H9 (cell line): ENCODE measurements at regions not wholly inside any gene's neighbourhood (a gene's known extent, or its start where the extent isn't known, plus 50 kb on each side); places are given as distances from the start of the nearest gene placed in this dataset.

Experiments
- DNase-seq: peaks from one replicate; pipeline ENCODE4 v3.0.0-alpha.2; 2017
- H2AFZ ChIP-seq: one replicate; pipeline ENCODE4 v1.6.1; 2013; ENCODE audit warnings: mild to moderate bottlenecking, low read length, control low read depth, moderate library complexity
- H2AK5ac ChIP-seq: 2 replicates; pipeline ENCODE4 v1.6.1; 2013; ENCODE audit warnings: low read length, control low read depth, mixed read lengths; ENCODE audit not compliant: insufficient read length
- H2BK120ac ChIP-seq: one replicate; pipeline ENCODE4 v1.6.1; 2013; ENCODE audit warnings: low read depth, mild to moderate bottlenecking, low read length, control low read depth, inconsistent platforms; ENCODE audit not compliant: poor library complexity, severe bottlenecking
- H2BK12ac ChIP-seq: 2 replicates; pipeline ENCODE4 v1.6.1; 2013; ENCODE audit warnings: low read length, control low read depth, mixed read lengths, low read depth; ENCODE audit not compliant: insufficient read length
- H2BK15ac ChIP-seq: 2 replicates; pipeline ENCODE4 v1.6.1; 2013; ENCODE audit warnings: low read depth, low read length, control low read depth
- H2BK20ac ChIP-seq: one replicate; pipeline ENCODE4 v1.6.1; 2013; ENCODE audit warnings: low read depth, mild to moderate bottlenecking, low read length, control low read depth, inconsistent platforms; ENCODE audit not compliant: poor library complexity, severe bottlenecking
- H2BK5ac ChIP-seq: 2 replicates; pipeline ENCODE4 v1.6.1; 2013; ENCODE audit warnings: low read length, control low read depth, mixed read lengths; ENCODE audit not compliant: insufficient read length
- H3K14ac ChIP-seq: 2 replicates; pipeline ENCODE4 v1.6.1; 2013; ENCODE audit warnings: low read length, control low read depth; ENCODE audit not compliant: insufficient read depth
- H3K18ac ChIP-seq: 2 replicates; pipeline ENCODE4 v1.6.1; 2013; ENCODE audit warnings: low read depth, mild to moderate bottlenecking, mixed read lengths, low read length, control low read depth; ENCODE audit not compliant: insufficient read length
- H3K23ac ChIP-seq: 2 replicates; pipeline ENCODE4 v1.6.1; 2013; ENCODE audit warnings: low read length, control low read depth, mixed read lengths, low read depth; ENCODE audit not compliant: insufficient read length
- H3K23me2 ChIP-seq: 2 replicates; pipeline ENCODE4 v1.6.1; 2013; ENCODE audit warnings: low read depth, mild to moderate bottlenecking, mixed read lengths, low read length, control low read depth; ENCODE audit not compliant: insufficient read length, poor library complexity, severe bottlenecking
- H3K27ac ChIP-seq: 2 replicates; pipeline ENCODE4 v1.5.1; 2013; ENCODE audit warnings: low read length, control low read depth, mixed read lengths, low read depth; ENCODE audit not compliant: insufficient read length
- H3K27me3 ChIP-seq: 2 replicates; pipeline ENCODE4 v1.6.1; 2013; ENCODE audit warnings: low read length, control low read depth, inconsistent platforms; ENCODE audit not compliant: insufficient read depth
- H3K4ac ChIP-seq: 2 replicates; pipeline ENCODE4 v1.6.1; 2013; ENCODE audit warnings: low read depth, mild to moderate bottlenecking, control low read depth, inconsistent platforms, low read length, moderate library complexity
- H3K4me1 ChIP-seq: 2 replicates; pipeline ENCODE4 v1.6.1; 2013; ENCODE audit warnings: low read length, control low read depth, inconsistent platforms; ENCODE audit not compliant: insufficient read depth
- H3K4me2 ChIP-seq: 2 replicates; pipeline ENCODE4 v1.6.1; 2013; ENCODE audit warnings: low read length, control low read depth, mixed read lengths; ENCODE audit not compliant: insufficient read length, insufficient read depth
- H3K56ac ChIP-seq: 2 replicates; pipeline ENCODE4 v1.6.1; 2013; ENCODE audit warnings: low read depth, mild to moderate bottlenecking, mixed read lengths, low read length, control low read depth; ENCODE audit not compliant: insufficient read length
- H3K79me1 ChIP-seq: 2 replicates; pipeline ENCODE4 v1.6.1; 2013; ENCODE audit warnings: low read depth, mild to moderate bottlenecking, moderate library complexity, low read length, control low read depth, inconsistent platforms; ENCODE audit not compliant: insufficient read depth, poor library complexity, severe bottlenecking
- H3K79me2 ChIP-seq: 2 replicates; pipeline ENCODE4 v1.6.1; 2013; ENCODE audit warnings: low read length, control low read depth, inconsistent platforms; ENCODE audit not compliant: insufficient read depth
- H3K9ac ChIP-seq: 2 replicates; pipeline ENCODE4 v1.6.1; 2013; ENCODE audit warnings: low read length, control low read depth, mixed read lengths; ENCODE audit not compliant: insufficient read length; ENCODE audit errors: extremely low read depth
- H3K9me3 ChIP-seq: one replicate; pipeline ENCODE4 v1.6.1; 2013; ENCODE audit warnings: low read depth, low read length, inconsistent platforms; ENCODE audit not compliant: control insufficient read depth
- H3T11ph ChIP-seq: one replicate; pipeline ENCODE4 v1.6.1; 2013; ENCODE audit warnings: mild to moderate bottlenecking, low read length, control low read depth, inconsistent platforms
- H4K20me1 ChIP-seq: one replicate; pipeline ENCODE4 v1.6.1; 2013; ENCODE audit not compliant: control insufficient read depth, insufficient read length, insufficient read depth
- H4K5ac ChIP-seq: 2 replicates; pipeline ENCODE4 v1.6.1; 2013; ENCODE audit warnings: low read depth, mild to moderate bottlenecking, mixed read lengths, low read length, control low read depth; ENCODE audit not compliant: insufficient read length
- H4K8ac ChIP-seq: replicated peaks from 2 replicates; pipeline ENCODE4 v1.6.1; 2013; ENCODE audit warnings: low read length, control low read depth, mixed read lengths, low read depth; ENCODE audit not compliant: insufficient read length
- H4K91ac ChIP-seq: 2 replicates; pipeline ENCODE4 v1.6.1; 2013; ENCODE audit warnings: low read depth, mild to moderate bottlenecking, moderate library complexity, mixed read lengths, low read length, control low read depth; ENCODE audit not compliant: insufficient read length
- H3K27ac Mint-ChIP-seq, 3 experiments: 2 replicates in 2 of 3; 3 replicates in 1 of 3; pipeline ENCODE4 v1.8.0; 2020 to 2021; ENCODE audit warnings: mixed read lengths in 3 of 3, mild to moderate bottlenecking in 1 of 3, moderate library complexity in 1 of 3
- H3K27me3 Mint-ChIP-seq: 2 replicates; pipeline ENCODE4 v1.8.0; 2021; ENCODE audit warnings: low read depth, mild to moderate bottlenecking, moderate library complexity, mixed read lengths
- H3K36me3 Mint-ChIP-seq, 3 experiments: 2 replicates in 2 of 3; 3 replicates in 1 of 3; pipeline ENCODE4 v1.8.0; 2020 to 2021; ENCODE audit warnings: low read depth in 3 of 3, mixed read lengths in 3 of 3; ENCODE audit not compliant: insufficient read depth in 1 of 3
- H3K4me1 Mint-ChIP-seq, 2 experiments: 2 replicates each; pipeline ENCODE4 v1.8.0; 2020; ENCODE audit warnings: mixed read lengths in 2 of 2
- H3K4me3 Mint-ChIP-seq, 2 experiments: 2 replicates in 1 of 2; 3 replicates in 1 of 2; pipeline ENCODE4 v1.8.0; 2020 to 2021; ENCODE audit warnings: mild to moderate bottlenecking in 2 of 2, mixed read lengths in 2 of 2, moderate library complexity in 1 of 2
- H3K9me3 Mint-ChIP-seq, 2 experiments: 2 replicates in 1 of 2; 3 replicates in 1 of 2; pipeline ENCODE4 v1.8.0; 2020; ENCODE audit warnings: mild to moderate bottlenecking in 2 of 2, mixed read lengths in 2 of 2, moderate library complexity in 1 of 2
- WGBS: extraction: QIAGEN DNeasy Blood & Tissue Kit; methylation state at CpG from one replicate; pipeline ENCODE4 v1.1.7; 2013; ENCODE audit warnings: missing lambda C conversion rate, low lambda C conversion rate, mixed read lengths; ENCODE audit not compliant: insufficient read length; ENCODE audit errors: extremely low coverage; 5-methylcytosine and 5-hydroxymethylcytosine counted together
- TF ChIP-seq, protein P1 (sequence below): fragments of 200-600 bp; sonication (generic); conservative IDR thresholded peaks from 3 replicates; pipeline ENCODE4 v1.8.0; 2021; ENCODE audit warnings: antibody characterized with exemption, mild to moderate bottlenecking

DNA sequence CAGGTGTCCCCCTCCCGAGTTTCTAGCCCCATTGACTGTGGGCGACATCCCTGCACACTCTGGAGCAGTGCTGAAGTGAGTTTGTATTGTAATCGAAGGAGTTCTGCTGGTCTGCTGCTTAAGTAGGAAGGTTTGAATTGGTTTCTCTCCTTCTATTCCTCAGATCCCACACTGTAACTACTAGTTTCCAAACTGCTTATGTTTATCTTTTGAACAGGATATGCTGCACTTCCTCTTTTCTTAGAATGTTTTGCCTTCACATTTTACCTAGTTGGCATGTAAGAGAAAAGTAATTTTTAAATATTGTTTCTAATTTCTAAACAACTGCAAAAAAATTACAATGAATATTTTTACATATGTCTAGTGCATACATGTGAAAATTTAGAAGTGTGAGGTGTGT, 511.8 kb downstream of the KLF12 start:
- no peak overlapping the region for H2BK20ac ChIP-seq
- H2AK5ac ChIP-seq, result no peak overlapping the region
- H3K27me3 ChIP-seq, result no peaks in the 10 kb centered on the region
- WGBS, result no CpG with 5 or more reads among the region's 3 CpGs
- H3K23me2 ChIP-seq, result no peaks in the 10 kb centered on the region
- DNase-seq, result no peak
- no peak overlapping the region for H3T11ph ChIP-seq
- no peak overlapping the region for H3K4me2 ChIP-seq
- Mint-ChIP-seq H3K4me3 (no peak overlapping the region), H3K36me3 (no peaks in the 10 kb centered on the region), H3K4me1 (peaks cover 9 to 10% of the 10 kb centered on the region in 2 experiments), H3K27ac (no peak overlapping the region), H3K9me3 (no peaks in the 10 kb centered on the region), H3K27me3 (no peaks in the 10 kb centered on the region)
- H2BK15ac ChIP-seq, result no peak overlapping the region
- H3K79me1 ChIP-seq, result no peaks in the 10 kb centered on the region
- H2AFZ ChIP-seq, result no peak overlapping the region
- H2BK120ac ChIP-seq, result no peak overlapping the region
- H4K8ac ChIP-seq, result no peak overlapping the region
- H3K14ac ChIP-seq, result no peak overlapping the region
- no peak overlapping the region for H3K9ac ChIP-seq
- no peak overlapping the region for H3K4ac ChIP-seq
- no peaks in the 10 kb centered on the region for H3K4me1 ChIP-seq
- no peak overlapping the region for H3K18ac ChIP-seq
- H3K9me3 ChIP-seq, result no peaks in the 10 kb centered on the region
- no peak overlapping the region for H4K91ac ChIP-seq
- H3K56ac ChIP-seq, result no peak overlapping the region
- H3K79me2 ChIP-seq, result no peaks in the 10 kb centered on the region
- H3K27ac ChIP-seq, result no peak overlapping the region
- no peak overlapping the region for H2BK12ac ChIP-seq
- no peak overlapping the region for H4K5ac ChIP-seq
- H3K23ac ChIP-seq, result no peak overlapping the region
- no peak overlapping the region for H2BK5ac ChIP-seq
- TF ChIP-seq, protein P1, sequence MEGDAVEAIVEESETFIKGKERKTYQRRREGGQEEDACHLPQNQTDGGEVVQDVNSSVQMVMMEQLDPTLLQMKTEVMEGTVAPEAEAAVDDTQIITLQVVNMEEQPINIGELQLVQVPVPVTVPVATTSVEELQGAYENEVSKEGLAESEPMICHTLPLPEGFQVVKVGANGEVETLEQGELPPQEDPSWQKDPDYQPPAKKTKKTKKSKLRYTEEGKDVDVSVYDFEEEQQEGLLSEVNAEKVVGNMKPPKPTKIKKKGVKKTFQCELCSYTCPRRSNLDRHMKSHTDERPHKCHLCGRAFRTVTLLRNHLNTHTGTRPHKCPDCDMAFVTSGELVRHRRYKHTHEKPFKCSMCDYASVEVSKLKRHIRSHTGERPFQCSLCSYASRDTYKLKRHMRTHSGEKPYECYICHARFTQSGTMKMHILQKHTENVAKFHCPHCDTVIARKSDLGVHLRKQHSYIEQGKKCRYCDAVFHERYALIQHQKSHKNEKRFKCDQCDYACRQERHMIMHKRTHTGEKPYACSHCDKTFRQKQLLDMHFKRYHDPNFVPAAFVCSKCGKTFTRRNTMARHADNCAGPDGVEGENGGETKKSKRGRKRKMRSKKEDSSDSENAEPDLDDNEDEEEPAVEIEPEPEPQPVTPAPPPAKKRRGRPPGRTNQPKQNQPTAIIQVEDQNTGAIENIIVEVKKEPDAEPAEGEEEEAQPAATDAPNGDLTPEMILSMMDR, result no peak
- H4K20me1 ChIP-seq, result no peaks in the 10 kb centered on the region
